K562 (cell line): ENCODE measurements at regions not wholly inside any gene's neighbourhood (a gene's known extent, or its start where the extent isn't known, plus 50 kb on each side); places are given as distances from the start of the nearest gene placed in this dataset.

Source experiments
- ATAC-seq: fragments of 200-7000 bp; cut with Tn5 transposase; 3 replicates; pipeline ENCODE4 v1.9.1; 2020; ENCODE audit warnings: moderate library complexity
- BruUV-seq: library from RNA; stranded (reverse); fragments of 400-500 nt; replicated peaks from 2 replicates; lab custom pipeline; 2021; lab: Mats Ljungman, UMichigan
- CTCF ChIA-PET: fragments of 300-600 bp; formaldehyde crosslinking; extraction: SDS; loops from one replicate; lab custom pipeline; 2021; ENCODE audit warnings: low intra/inter-chr PET ratio; lab: Yijun Ruan, JAX
- POLR2A ChIA-PET: fragments of 300-600, 350-650 bp; sonication (Branson Sonifier 250); formaldehyde crosslinking; extraction: SDS; loops from one replicate; lab custom pipeline; 2021; ENCODE audit warnings: antibody characterized with exemption, inconsistent platforms; lab: Yijun Ruan, JAX
- DNase-seq, 4 experiments: peaks; one replicate each; pipeline versions ENCODE4 v3.0.0 to v3.0.0-alpha.2; 2011 to 2018; ENCODE audit warnings: low spot score in 3 of 4, mixed read lengths in 3 of 4; ENCODE audit errors: extremely low read depth in 1 of 4
- FAIRE-seq: peaks from 2 replicates; lab custom pipeline; 2011; peaks lifted over from hg19 to GRCh38; lab: Jason Lieb, UNC
- H2AFZ ChIP-seq: 2 replicates; pipeline ENCODE4 v1.6.0; 2011; ENCODE audit warnings: low read depth, low read length, control low read depth, inconsistent platforms
- H3K27ac ChIP-seq: fragments of 200-600 bp; 3 replicates; pipeline ENCODE4 v1.8.0; 2011; ENCODE audit warnings: low read depth, mild to moderate bottlenecking, control low read depth, inconsistent platforms, low read length, moderate library complexity, mixed read lengths; ENCODE audit errors: extremely low read depth
- H3K27me3 ChIP-seq, 2 experiments: fragments of 300-600 bp in 1 of 2; 2 replicates in 1 of 2; 3 replicates in 1 of 2; pipeline versions ENCODE4 v1.6.0 to v1.8.0; 2011; ENCODE audit warnings: inconsistent platforms in 2 of 2, low read length in 2 of 2, mild to moderate bottlenecking in 1 of 2, mixed read lengths in 1 of 2, moderate library complexity in 1 of 2; ENCODE audit not compliant: control insufficient read depth in 2 of 2, insufficient read depth in 2 of 2
- H3K36me3 ChIP-seq: fragments of 300-600 bp; 3 replicates; pipeline ENCODE4 v1.8.0; 2011; ENCODE audit warnings: mild to moderate bottlenecking, low read length, inconsistent platforms; ENCODE audit not compliant: control insufficient read depth, insufficient read depth
- H3K4me1 ChIP-seq, 2 experiments: fragments of 200-600 bp in 1 of 2; replicated peaks in 1 of 2; 2 replicates in 1 of 2; 3 replicates in 1 of 2; pipeline versions ENCODE4 v1.5.1 to v1.8.0; 2011; ENCODE audit warnings: inconsistent platforms in 2 of 2, low read length in 2 of 2, mild to moderate bottlenecking in 1 of 2, mixed read lengths in 1 of 2, moderate library complexity in 1 of 2; ENCODE audit not compliant: control insufficient read depth in 2 of 2, insufficient read depth in 2 of 2
- H3K4me2 ChIP-seq: 2 replicates; pipeline ENCODE4 v1.6.1; 2011; ENCODE audit warnings: low read length, control low read depth, inconsistent platforms, mixed read lengths; ENCODE audit not compliant: insufficient read depth
- H3K4me3 ChIP-seq: fragments of 200-600 bp; sonication (generic), shearing (Covaris generic); 2 replicates; pipeline ENCODE4 v1.5.1; 2016; ENCODE audit warnings: control low read depth, inconsistent platforms
- H3K79me2 ChIP-seq: fragments of 200-600 bp; 3 replicates; pipeline ENCODE4 v1.8.0; 2011; ENCODE audit warnings: low read length, inconsistent platforms; ENCODE audit not compliant: control insufficient read depth, insufficient read depth
- H3K9ac ChIP-seq, 2 experiments: 2 replicates each; pipeline versions ENCODE4 v1.6.0 to v1.6.1; 2011; ENCODE audit warnings: low read depth in 2 of 2, low read length in 2 of 2, control low read depth in 1 of 2, inconsistent platforms in 1 of 2, mild to moderate bottlenecking in 1 of 2, mixed read lengths in 1 of 2; ENCODE audit not compliant: insufficient read depth in 1 of 2
- H3K9me1 ChIP-seq: one replicate; pipeline ENCODE4 v1.6.0; 2011; ENCODE audit warnings: inconsistent platforms, mild to moderate bottlenecking, low read length, moderate library complexity; ENCODE audit not compliant: control insufficient read depth, insufficient read depth
- H3K9me3 ChIP-seq: replicated peaks from 2 replicates; pipeline ENCODE4 v1.5.1; 2011; ENCODE audit warnings: low read depth, low read length, inconsistent platforms; ENCODE audit not compliant: control insufficient read depth, insufficient read depth
- H4K20me1 ChIP-seq: replicated peaks from 2 replicates; pipeline ENCODE4 v1.6.1; 2011; ENCODE audit warnings: low read length, inconsistent platforms, mixed read lengths; ENCODE audit not compliant: control insufficient read depth, insufficient read depth
- ARNT ChIP-seq, 2 experiments: fragments of 450-650 bp; IDR thresholded peaks; 2 replicates each; pipeline ENCODE4 v1.6.1; 2016; ENCODE audit warnings: mild to moderate bottlenecking in 1 of 2
- CBX2 ChIP-seq: fragments of 200-600 bp; sonication (generic); IDR thresholded peaks from one replicate; pipeline ENCODE4 v1.6.1; 2012; ENCODE audit warnings: mild to moderate bottlenecking, low read length, inconsistent platforms; ENCODE audit not compliant: insufficient read depth, poor library complexity, severe bottlenecking
- DDX20 ChIP-seq: fragments of 450-650 bp; IDR thresholded peaks from 2 replicates; pipeline ENCODE4 v1.6.1; 2016; ENCODE audit warnings: missing genetic modification characterization, low read depth, mild to moderate bottlenecking, missing compliant biosample characterization, moderate library complexity
- ELF1 ChIP-seq: fragments of 200-800 bp; sonication (Bioruptor generic); IDR thresholded peaks from 2 replicates; pipeline ENCODE4 v1.6.1; 2016; ENCODE audit warnings: missing genetic modification characterization, missing compliant biosample characterization
- EZH2 ChIP-seq: IDR thresholded peaks from 2 replicates; pipeline ENCODE4 v1.6.1; 2012; ENCODE audit warnings: low read depth, mild to moderate bottlenecking, inconsistent platforms, low read length, borderline replicate concordance
- KDM2B ChIP-seq: fragments of 250-450 bp; sonication (Bioruptor Pico); IDR thresholded peaks from 2 replicates; pipeline ENCODE4 v1.8.0; 2021; ENCODE audit warnings: mild to moderate bottlenecking, moderate library complexity
- MIER1 ChIP-seq: fragments of 450-650 bp; IDR thresholded peaks from 2 replicates; pipeline ENCODE4 v1.6.1; 2016; ENCODE audit warnings: antibody characterized with exemption, mild to moderate bottlenecking, low read depth
- SREBF1 ChIP-seq: fragments of 150-350 bp; IDR thresholded peaks from 2 replicates; pipeline ENCODE4 v1.6.1; 2014; ENCODE audit warnings: antibody characterized with exemption, low read depth, low read length, borderline replicate concordance
- ZFP1 ChIP-seq: fragments of 450-650 bp; formaldehyde crosslinking; IDR thresholded peaks from 2 replicates; pipeline ENCODE4 v1.4.0; 2020; ENCODE audit warnings: mild to moderate bottlenecking, mixed read lengths
- ZNF347 ChIP-seq: fragments of 450-650 bp; formaldehyde crosslinking; IDR thresholded peaks from 2 replicates; pipeline ENCODE4 v1.4.0; 2020; ENCODE audit warnings: low read depth, mild to moderate bottlenecking, moderate library complexity
- WGBS: fragments of 100-300 bp; shearing (Covaris generic); methylation state at CpG from one replicate; pipeline ENCODE4 v1.1.6; 2016; ENCODE audit warnings: low coverage, mixed read lengths; ENCODE audit not compliant: insufficient coverage; ENCODE audit errors: missing lambda C conversion rate; 5-methylcytosine and 5-hydroxymethylcytosine counted together
- in situ Hi-C: fragments of 300-500 bp; cut with MboI; formaldehyde crosslinking; loops from 4 replicates; pipeline ENCODE4 v1.15.0; 2018; ENCODE audit warnings: inconsistent platforms, mixed read lengths
- intact Hi-C: fragments of 100-400 bp; cut with micrococcal nuclease; formaldehyde crosslinking; loops from 2 replicates; pipeline ENCODE4 v1.14.2; 2022
- TF ChIP-seq, protein P1 (sequence below): fragments of 200-800 bp; sonication (Bioruptor generic); IDR thresholded peaks from 2 replicates; pipeline ENCODE4 v1.6.1; 2017; ENCODE audit warnings: missing genetic modification characterization, missing compliant biosample characterization
- TF ChIP-seq, protein P2 (sequence below), 2 experiments: fragments of 450-650 bp; IDR thresholded peaks; 2 replicates each; pipeline ENCODE4 v1.6.1; 2018; ENCODE audit warnings: mild to moderate bottlenecking in 2 of 2, low read depth in 1 of 2; ENCODE audit not compliant: partially characterized antibody in 2 of 2

DNA sequence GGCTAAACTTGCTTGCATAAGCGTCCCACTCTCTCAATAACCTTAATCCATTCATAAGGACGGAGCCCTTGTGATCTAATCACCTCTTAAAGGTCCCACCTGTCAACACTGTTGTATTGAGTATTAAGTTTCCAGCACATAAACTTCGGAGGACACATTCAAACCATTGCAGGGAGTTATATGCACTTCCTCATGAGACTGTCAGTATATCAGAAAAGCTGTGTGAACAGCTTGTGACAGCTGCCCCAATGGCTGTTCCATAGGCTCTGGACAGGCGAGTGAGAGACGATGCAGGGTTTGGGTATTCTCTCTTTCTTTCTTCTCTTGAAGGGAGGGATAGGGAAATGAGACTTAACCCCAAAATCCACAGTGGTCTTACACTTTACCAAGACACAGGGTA is 64.2 kb upstream of the RPL34 start:
- intact Hi-C loops, result no loop called here
- Histone ChIP-seq H3K27ac (no peak overlapping the region), H3K79me2 (no peaks in the 10 kb centered on the region), H3K36me3 (no peaks in the 10 kb centered on the region), H3K27me3 (no peaks in the 10 kb centered on the region; a peak in 3 of 5 replicates), H2AFZ (no peak overlapping the region), H3K4me2 (no peak overlapping the region), H3K9me3 (no peaks in the 10 kb centered on the region), H3K4me1 (no peaks in the 10 kb centered on the region), H3K9me1 (no peaks in the 10 kb centered on the region), H3K9ac (no peak overlapping the region), H4K20me1 (no peaks in the 10 kb centered on the region), H3K4me3 (no peak overlapping the region)
- CTCF ChIA-PET, result no interaction called here
- no peak for TF ChIP-seq DDX20 (tag)
- TF ChIP-seq SREBF1, result no peak
- TF ChIP-seq, protein P1, sequence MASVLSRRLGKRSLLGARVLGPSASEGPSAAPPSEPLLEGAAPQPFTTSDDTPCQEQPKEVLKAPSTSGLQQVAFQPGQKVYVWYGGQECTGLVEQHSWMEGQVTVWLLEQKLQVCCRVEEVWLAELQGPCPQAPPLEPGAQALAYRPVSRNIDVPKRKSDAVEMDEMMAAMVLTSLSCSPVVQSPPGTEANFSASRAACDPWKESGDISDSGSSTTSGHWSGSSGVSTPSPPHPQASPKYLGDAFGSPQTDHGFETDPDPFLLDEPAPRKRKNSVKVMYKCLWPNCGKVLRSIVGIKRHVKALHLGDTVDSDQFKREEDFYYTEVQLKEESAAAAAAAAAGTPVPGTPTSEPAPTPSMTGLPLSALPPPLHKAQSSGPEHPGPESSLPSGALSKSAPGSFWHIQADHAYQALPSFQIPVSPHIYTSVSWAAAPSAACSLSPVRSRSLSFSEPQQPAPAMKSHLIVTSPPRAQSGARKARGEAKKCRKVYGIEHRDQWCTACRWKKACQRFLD, result no peak
- no peak for TF ChIP-seq CBX2
- no peak for TF ChIP-seq KDM2B
- no peak for TF ChIP-seq ZFP1
- no peak for TF ChIP-seq EZH2
- no peak for TF ChIP-seq ZNF347
- TF ChIP-seq MIER1, result no peak
- no peak for TF ChIP-seq ARNT (IDR thresholded peaks at IDR 0.05)
- TF ChIP-seq, protein P2, sequence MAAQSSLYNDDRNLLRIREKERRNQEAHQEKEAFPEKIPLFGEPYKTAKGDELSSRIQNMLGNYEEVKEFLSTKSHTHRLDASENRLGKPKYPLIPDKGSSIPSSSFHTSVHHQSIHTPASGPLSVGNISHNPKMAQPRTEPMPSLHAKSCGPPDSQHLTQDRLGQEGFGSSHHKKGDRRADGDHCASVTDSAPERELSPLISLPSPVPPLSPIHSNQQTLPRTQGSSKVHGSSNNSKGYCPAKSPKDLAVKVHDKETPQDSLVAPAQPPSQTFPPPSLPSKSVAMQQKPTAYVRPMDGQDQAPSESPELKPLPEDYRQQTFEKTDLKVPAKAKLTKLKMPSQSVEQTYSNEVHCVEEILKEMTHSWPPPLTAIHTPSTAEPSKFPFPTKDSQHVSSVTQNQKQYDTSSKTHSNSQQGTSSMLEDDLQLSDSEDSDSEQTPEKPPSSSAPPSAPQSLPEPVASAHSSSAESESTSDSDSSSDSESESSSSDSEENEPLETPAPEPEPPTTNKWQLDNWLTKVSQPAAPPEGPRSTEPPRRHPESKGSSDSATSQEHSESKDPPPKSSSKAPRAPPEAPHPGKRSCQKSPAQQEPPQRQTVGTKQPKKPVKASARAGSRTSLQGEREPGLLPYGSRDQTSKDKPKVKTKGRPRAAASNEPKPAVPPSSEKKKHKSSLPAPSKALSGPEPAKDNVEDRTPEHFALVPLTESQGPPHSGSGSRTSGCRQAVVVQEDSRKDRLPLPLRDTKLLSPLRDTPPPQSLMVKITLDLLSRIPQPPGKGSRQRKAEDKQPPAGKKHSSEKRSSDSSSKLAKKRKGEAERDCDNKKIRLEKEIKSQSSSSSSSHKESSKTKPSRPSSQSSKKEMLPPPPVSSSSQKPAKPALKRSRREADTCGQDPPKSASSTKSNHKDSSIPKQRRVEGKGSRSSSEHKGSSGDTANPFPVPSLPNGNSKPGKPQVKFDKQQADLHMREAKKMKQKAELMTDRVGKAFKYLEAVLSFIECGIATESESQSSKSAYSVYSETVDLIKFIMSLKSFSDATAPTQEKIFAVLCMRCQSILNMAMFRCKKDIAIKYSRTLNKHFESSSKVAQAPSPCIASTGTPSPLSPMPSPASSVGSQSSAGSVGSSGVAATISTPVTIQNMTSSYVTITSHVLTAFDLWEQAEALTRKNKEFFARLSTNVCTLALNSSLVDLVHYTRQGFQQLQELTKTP (IDR thresholded peaks at IDR 0.05; ENCODE audit: low read depth in 1 of 2, partially characterized antibody in 2 of 2), result no peak
- TF ChIP-seq ELF1, result no peak
- DNase-seq (no peak), ATAC-seq (no peak), FAIRE-seq (no peak)
- POLR2A ChIA-PET, result no interaction called here
- BruUV-seq, result no TSS peak
- in situ Hi-C loops, result no loop called here
- WGBS, result 13% methylated on average over 3 of the region's 5 CpGs
